Right lobe of liver (tissue), 4 donors: ENCODE measurements at regions not wholly inside any gene's neighbourhood (a gene's known extent, or its start where the extent isn't known, plus 50 kb on each side); places are given as distances from the start of the nearest gene placed in this dataset.

ENCODE experiments used
- CTCF ChIP-seq, 4 donors: fragments of 200-600 bp in 3 of 4; fragments of 450-650 bp in 1 of 4; IDR thresholded peaks; one replicate each; pipeline versions ENCODE4 v1.5.1 to v1.8.0; 2016 to 2022; ENCODE audit warnings: antibody characterized with exemption in 4 of 4, mild to moderate bottlenecking in 2 of 4
- POLR2A ChIP-seq: fragments of 450-650 bp; IDR thresholded peaks from one replicate; pipeline ENCODE4 v1.6.1; 2017; ENCODE audit warnings: antibody characterized with exemption, mild to moderate bottlenecking
- donor health status: DM: no; HTN: no; CAD: no.
- donor health status: DM: no; HTN: no; CAD: no.
- donor health status: DM: no; HTN: yes; CAD: no.

- TF ChIP-seq CTCF (IDR thresholded peaks at IDR 0.05): no peak
- no peak for TF ChIP-seq POLR2A
Measured at GRCh38 chr13:109436841-109437240, 349.5 kb downstream of the IRS2 start.
